ENCODE measurements at regions not wholly inside any gene's neighbourhood (a gene's known extent, or its start where the extent isn't known, plus 50 kb on each side); places are given as distances from the start of the nearest gene placed in this dataset.
"Not testable (repeated sequence)": the region's sequence is repeated elsewhere in the genome, so short reads cannot be mapped to it uniquely, and the experiment has no call there.

DNA sequence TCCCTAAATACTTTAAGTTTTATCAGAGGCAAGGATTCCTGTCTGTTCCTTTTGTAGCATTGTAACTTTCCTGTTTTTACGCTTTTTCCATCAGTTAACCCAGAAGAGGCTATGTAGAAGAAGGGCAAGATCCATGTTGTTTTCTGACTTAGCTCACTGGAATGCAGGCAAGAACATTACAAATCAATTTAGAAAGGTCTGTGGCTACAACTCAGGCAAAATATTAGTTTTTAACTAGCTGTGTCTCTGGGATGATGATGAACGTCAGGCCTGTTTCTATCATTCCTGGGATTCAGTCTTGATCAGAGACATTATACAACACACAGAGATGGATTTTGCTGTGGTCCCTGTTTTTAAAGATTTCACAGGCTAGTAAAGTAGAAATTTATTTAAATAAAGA is 813.0 kb upstream of the POU3F4 start:
- Mint-ChIP-seq H3K4me3 (no peak overlapping the region), H3K4me1 (no peaks in the 10 kb centered on the region), H3K27ac (no peak overlapping the region), H3K36me3 (ENCODE audit: low read depth) (no peaks in the 10 kb centered on the region), H3K9me3 (peaks cover 16% of the 10 kb centered on the region), H3K27me3 (ENCODE audit: low read depth, poor library complexity) (no peaks in the 10 kb centered on the region)
- TF ChIP-seq, protein P1, sequence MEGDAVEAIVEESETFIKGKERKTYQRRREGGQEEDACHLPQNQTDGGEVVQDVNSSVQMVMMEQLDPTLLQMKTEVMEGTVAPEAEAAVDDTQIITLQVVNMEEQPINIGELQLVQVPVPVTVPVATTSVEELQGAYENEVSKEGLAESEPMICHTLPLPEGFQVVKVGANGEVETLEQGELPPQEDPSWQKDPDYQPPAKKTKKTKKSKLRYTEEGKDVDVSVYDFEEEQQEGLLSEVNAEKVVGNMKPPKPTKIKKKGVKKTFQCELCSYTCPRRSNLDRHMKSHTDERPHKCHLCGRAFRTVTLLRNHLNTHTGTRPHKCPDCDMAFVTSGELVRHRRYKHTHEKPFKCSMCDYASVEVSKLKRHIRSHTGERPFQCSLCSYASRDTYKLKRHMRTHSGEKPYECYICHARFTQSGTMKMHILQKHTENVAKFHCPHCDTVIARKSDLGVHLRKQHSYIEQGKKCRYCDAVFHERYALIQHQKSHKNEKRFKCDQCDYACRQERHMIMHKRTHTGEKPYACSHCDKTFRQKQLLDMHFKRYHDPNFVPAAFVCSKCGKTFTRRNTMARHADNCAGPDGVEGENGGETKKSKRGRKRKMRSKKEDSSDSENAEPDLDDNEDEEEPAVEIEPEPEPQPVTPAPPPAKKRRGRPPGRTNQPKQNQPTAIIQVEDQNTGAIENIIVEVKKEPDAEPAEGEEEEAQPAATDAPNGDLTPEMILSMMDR (IDR thresholded peaks at IDR 0.05): no peak
- no peak for DNase-seq

DNA sequence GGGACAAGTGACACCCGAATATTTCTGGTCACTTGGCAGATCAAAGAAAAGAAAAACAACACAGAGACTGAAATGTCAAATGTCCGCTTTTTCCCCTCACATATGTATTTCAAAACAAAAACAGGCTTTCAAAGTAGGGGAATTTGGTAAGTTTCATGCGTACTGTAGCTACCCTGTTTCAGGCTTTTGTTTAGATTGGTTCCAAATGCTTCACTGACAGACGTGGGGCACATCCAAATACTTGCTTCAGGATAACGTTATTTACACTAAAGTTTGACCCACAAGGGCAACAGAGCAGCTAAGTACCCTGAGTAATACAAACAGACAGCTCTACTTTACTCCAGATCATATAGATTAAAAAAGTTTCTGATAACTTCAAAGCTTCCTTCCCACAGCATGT is 804.5 kb upstream of the POU3F4 start:
- H3K4me3 Mint-ChIP-seq: no peak overlapping the region

DNA sequence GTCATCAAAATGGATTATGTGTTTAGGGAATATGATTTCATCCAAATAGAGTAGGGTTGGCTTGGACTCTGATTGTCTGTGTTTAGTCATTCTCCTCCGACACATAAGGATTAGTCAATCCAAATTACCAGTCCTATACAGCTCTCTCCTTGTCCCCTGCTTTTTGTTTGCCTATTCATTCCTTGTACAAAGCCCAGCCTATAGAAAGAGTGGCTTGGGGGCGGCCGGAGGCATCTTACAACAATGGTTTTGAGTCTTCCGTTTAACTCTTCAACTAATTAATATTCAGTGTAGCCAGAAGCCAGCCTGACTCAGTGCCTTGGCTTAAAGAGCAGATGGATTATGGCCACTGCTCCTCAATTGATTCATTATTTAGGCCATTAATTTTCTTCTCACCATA is 796.6 kb upstream of the POU3F4 start:
- no peaks in the 10 kb centered on the region for H3K36me3 Mint-ChIP-seq (ENCODE audit: low read depth)
- no peak for DNase-seq
- TF ChIP-seq, protein P1 (IDR thresholded peaks at IDR 0.05): no peak
- no peaks in the 10 kb centered on the region for H3K27me3 Mint-ChIP-seq (ENCODE audit: low read depth, poor library complexity)
- peaks cover 13% of the 10 kb centered on the region for H3K4me1 Mint-ChIP-seq
- peaks cover 12% of the 10 kb centered on the region for H3K9me3 Mint-ChIP-seq
- no peak overlapping the region for H3K4me3 Mint-ChIP-seq
- no peak overlapping the region for H3K27ac Mint-ChIP-seq

More for the DNA sequence above, 804.5 kb upstream of the POU3F4 start:
- no peaks in the 10 kb centered on the region for H3K27me3 Mint-ChIP-seq (ENCODE audit: low read depth, poor library complexity)
- TF ChIP-seq, protein P1 (IDR thresholded peaks at IDR 0.05): no peak
- H3K4me1 Mint-ChIP-seq: peaks cover 18% of the 10 kb centered on the region
- peaks cover 15% of the 10 kb centered on the region for H3K9me3 Mint-ChIP-seq
- H3K36me3 Mint-ChIP-seq (ENCODE audit: low read depth): no peaks in the 10 kb centered on the region
- no peak for DNase-seq
- H3K27ac Mint-ChIP-seq: no peak overlapping the region

DNA sequence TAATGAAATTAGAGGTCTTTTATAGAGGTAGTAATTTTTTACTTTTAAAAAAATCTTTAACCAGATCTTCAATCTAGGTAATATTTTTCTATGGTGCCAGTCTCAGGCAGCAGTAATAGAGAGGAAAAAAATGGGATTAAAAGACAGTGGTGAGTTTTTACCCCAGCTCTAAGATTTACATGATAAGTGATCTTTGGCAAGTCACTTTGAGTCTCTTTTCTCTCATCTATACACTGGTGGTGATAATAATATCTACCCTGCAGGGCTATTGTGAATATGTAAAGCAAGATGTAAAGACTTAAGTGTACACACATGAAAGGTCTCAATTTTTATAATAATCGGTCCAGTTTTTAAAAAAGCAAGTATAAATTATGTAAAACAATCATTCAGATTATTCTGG is 786.2 kb upstream of the POU3F4 start:
- H3K4me3 Mint-ChIP-seq: no peak overlapping the region
- H3K27me3 Mint-ChIP-seq (ENCODE audit: low read depth, poor library complexity): no peaks in the 10 kb centered on the region
- H3K27ac Mint-ChIP-seq: no peak overlapping the region
- TF ChIP-seq, protein P1 (IDR thresholded peaks at IDR 0.05): no peak
- H3K36me3 Mint-ChIP-seq (ENCODE audit: low read depth): no peaks in the 10 kb centered on the region
- no peaks in the 10 kb centered on the region for H3K4me1 Mint-ChIP-seq
- DNase-seq: no peak
- H3K9me3 Mint-ChIP-seq: peaks cover under 1% of the 10 kb centered on the region

DNA sequence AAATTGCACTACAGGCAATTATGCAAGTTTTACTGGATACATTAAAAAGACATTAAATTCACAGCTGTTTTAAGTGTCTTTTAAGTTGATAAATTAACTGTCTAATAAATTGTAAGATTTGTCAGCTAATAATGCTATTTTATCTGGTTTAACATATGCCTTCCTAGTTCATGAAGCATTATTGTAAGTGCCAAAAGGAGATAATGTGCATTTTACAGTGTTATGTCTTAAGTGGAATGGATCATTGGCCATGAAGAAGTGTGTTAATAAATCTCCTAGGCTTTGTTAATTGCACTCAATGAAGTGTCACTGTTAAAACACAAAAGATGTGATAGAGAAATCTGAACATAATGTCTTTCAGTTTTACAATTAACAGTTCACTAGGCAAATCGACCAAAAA is 784.3 kb upstream of the POU3F4 start:
- no peak for DNase-seq
- TF ChIP-seq, protein P1 (IDR thresholded peaks at IDR 0.05): no peak
- no peak overlapping the region for H3K4me3 Mint-ChIP-seq
- no peaks in the 10 kb centered on the region for H3K9me3 Mint-ChIP-seq
- H3K27ac Mint-ChIP-seq: no peak overlapping the region
- H3K4me1 Mint-ChIP-seq: no peaks in the 10 kb centered on the region
- H3K36me3 Mint-ChIP-seq (ENCODE audit: low read depth): no peaks in the 10 kb centered on the region
- H3K27me3 Mint-ChIP-seq (ENCODE audit: low read depth, poor library complexity): no peaks in the 10 kb centered on the region

DNA sequence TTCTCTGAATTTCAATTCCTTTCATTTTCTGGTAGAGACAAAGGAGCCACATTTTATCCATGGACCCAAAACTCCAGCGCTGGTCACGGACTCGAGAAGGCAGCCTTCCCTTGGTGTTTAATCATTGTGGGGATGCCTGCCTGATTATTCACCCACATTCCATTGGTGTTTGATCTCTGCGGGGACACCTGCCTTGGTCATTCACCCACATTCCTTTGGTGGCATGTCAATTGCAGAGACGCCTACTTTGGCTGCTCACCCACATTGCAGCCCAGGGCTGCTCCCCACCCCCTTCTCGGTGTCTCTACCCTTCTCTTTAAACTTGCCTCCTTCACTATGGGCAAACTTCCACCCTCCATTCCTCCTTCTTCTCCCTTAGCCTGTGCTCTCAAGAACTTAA is 780.7 kb upstream of the POU3F4 start:
- not testable (repeated sequence) for H3K4me1 Mint-ChIP-seq; H3K9me3 Mint-ChIP-seq; H3K4me3 Mint-ChIP-seq; H3K27me3 Mint-ChIP-seq (ENCODE audit: low read depth, poor library complexity); DNase-seq; H3K36me3 Mint-ChIP-seq (ENCODE audit: low read depth); H3K27ac Mint-ChIP-seq
